RWPE1 (cell line): ENCODE measurements at regions not wholly inside any gene's neighbourhood (a gene's known extent, or its start where the extent isn't known, plus 50 kb on each side); places are given as distances from the start of the nearest gene placed in this dataset.

Experiments
- CTCF ChIA-PET: fragments of 350-600 bp; sonication (Branson Sonifier 250); formaldehyde crosslinking; extraction: SDS; loops from one replicate; lab custom pipeline; 2021; lab: Yijun Ruan, JAX
- POLR2A ChIA-PET: fragments of 400-600 bp; formaldehyde crosslinking; extraction: SDS; loops from one replicate; lab custom pipeline; 2020; ENCODE audit warnings: antibody characterized with exemption; ENCODE audit not compliant: low non-redundant PET; lab: Yijun Ruan, JAX
- DNase-seq: peaks from one replicate; pipeline ENCODE4 v3.0.0; 2012; ENCODE audit warnings: low spot score
- H3K27ac ChIP-seq: fragments of 450-650 bp; 2 replicates; pipeline ENCODE4 v1.5.1; 2017
- CTCF ChIP-seq: fragments of 450-650 bp; conservative IDR thresholded peaks from 2 replicates; pipeline ENCODE4 v1.5.1; 2017; ENCODE audit warnings: low read depth, mild to moderate bottlenecking

- ChIA-PET CTCF (no interaction called here), POLR2A (no interaction called here)
- TF ChIP-seq CTCF, result no peak
- H3K27ac ChIP-seq, result no peak overlapping the region
- no peak for DNase-seq
Measured at GRCh38 chr18:24669015-24669414, 208.6 kb downstream of the HRH4 start.

DNA sequence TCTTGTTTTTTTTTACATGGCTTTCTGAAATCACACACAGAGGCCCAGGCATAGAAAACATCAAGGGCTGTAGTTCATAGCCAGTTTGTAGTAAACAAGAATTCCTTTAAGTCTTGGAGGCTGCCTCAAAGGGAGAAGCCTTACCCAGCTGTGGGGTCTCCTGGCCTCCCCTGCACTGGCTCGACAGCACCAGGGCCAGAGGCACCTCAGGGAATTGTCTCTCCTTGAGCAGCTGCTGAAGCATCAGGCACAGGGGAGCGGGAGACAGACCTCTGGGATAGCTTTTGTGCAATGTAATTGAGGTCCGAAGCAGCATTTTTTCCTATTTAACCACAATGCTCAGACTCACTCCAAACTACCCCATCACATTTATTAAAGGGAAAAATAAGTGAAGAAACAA lies 209.1 kb downstream of the HRH4 start:
- POLR2A ChIA-PET, result no interaction called here

DNA sequence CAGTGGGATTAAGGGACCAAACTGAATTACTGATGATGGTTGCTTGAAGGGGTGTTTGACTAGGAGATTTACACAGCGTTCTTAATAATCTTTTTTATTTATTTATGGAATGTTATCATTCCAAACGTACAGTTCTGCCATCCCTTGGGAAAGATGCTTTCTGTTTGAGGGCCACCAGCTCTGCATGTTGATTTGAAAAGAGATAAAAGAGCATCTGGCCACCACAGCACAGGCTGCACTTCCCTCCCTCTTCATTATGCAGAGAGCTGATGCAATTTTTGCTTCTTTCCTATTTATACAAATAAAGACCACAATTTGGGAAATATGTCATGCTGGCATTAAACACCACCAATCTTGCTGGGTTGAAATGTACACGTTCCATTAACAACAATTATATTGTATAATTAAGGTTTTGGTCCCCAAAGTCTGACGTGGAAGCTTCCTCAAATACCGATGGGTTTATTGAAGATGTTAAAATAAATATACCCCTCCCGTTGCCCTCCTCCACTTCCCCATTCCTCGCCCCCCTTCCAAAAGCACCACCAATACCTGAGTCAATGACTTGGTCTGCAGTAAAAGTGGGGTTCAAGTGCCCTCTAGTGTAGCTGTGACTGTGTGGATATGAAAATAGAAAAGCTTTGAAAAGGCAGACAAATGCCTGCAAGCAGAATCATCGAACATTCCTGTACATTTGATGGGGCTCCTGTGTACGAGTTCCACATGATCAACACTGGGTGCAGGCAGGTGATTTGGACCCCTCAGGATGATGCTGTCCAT lies 211.9 kb downstream of the HRH4 start:
- CTCF ChIA-PET, result no interaction called here

More for the DNA sequence above, 209.1 kb downstream of the HRH4 start:
- CTCF ChIA-PET, result no interaction called here
- TF ChIP-seq CTCF, result no peak
- DNase-seq, result no peak
- H3K27ac ChIP-seq, result no peak overlapping the region

DNA sequence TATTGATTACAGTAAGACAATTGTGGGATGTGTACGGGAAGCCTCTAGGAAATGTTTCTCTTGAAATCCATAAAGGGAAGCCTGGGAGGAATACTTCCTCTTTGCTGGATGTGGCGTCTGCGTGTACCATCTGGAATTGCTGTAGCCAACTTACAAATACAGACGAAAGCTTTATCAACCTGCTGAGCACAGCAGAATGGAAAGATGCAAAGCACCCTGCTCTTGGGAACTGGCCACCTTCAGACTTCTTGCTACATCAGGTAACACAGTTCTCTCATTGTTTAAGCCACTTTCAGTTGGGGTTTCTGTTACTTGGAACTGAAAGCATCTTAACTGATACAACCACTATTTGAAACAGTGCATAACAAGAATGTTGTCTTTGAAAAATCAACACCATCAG lies 213.8 kb downstream of the HRH4 start:
- ChIA-PET POLR2A (no interaction called here), CTCF (no interaction called here)

More for the DNA sequence above, 211.9 kb downstream of the HRH4 start:
- no peak for DNase-seq
- no peak for TF ChIP-seq CTCF
- H3K27ac ChIP-seq, result no peak overlapping the region
- POLR2A ChIA-PET, result no interaction called here

GRCh38 chr18:24674605-24675004 lies 214.2 kb downstream of the HRH4 start:
- DNase-seq, result no peak
- POLR2A ChIA-PET, result no interaction called here
- TF ChIP-seq CTCF, result no peak
- CTCF ChIA-PET, result no interaction called here
- no peak overlapping the region for H3K27ac ChIP-seq

More for the DNA sequence above, 213.8 kb downstream of the HRH4 start:
- DNase-seq, result no peak
- no peak for TF ChIP-seq CTCF
- no peak overlapping the region for H3K27ac ChIP-seq

DNA sequence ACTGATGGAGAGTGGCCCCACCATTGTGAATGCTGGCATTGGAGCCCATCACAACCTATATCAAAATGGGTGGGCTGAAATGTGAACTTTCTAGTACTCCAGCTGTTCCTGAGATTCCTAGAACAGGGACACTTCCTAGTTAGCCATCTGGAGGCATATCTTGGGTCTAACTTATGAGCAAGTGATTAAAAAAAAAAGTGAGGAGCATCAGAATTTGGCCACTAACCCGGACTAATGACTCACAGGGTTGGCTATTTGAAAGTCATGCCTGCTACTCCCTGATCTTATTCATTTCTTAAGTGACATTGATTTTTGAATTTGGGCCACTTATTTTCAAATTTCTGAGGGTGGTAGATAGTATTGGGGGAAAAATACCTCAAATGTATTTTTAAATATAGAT lies 216.6 kb downstream of the HRH4 start:
- no peak overlapping the region for H3K27ac ChIP-seq
- POLR2A ChIA-PET, result no interaction called here
- no peak for TF ChIP-seq CTCF
- CTCF ChIA-PET, result no interaction called here
- DNase-seq, result no peak
